Lower leg skin (tissue), 3 donors: ENCODE measurements at regions not wholly inside any gene's neighbourhood (a gene's known extent, or its start where the extent isn't known, plus 50 kb on each side); places are given as distances from the start of the nearest gene placed in this dataset.
"Not testable (repeated sequence)": the region's sequence is repeated elsewhere in the genome, so short reads cannot be mapped to it uniquely, and the experiment has no call there.

ENCODE experiments used
- POLR2A ChIP-seq, 2 donors: fragments of 450-650 bp; IDR thresholded peaks; one replicate each; pipeline ENCODE4 v1.6.1; 2016 to 2017; ENCODE audit warnings: antibody characterized with exemption in 2 of 2, mild to moderate bottlenecking in 1 of 2, moderate library complexity in 1 of 2
- TF ChIP-seq, protein P1 (sequence below), 3 donors: fragments of 450-650 bp; IDR thresholded peaks; one replicate each; pipeline ENCODE4 v1.5.1; 2016; ENCODE audit warnings: antibody characterized with exemption in 3 of 3, mild to moderate bottlenecking in 3 of 3, moderate library complexity in 2 of 3

DNA sequence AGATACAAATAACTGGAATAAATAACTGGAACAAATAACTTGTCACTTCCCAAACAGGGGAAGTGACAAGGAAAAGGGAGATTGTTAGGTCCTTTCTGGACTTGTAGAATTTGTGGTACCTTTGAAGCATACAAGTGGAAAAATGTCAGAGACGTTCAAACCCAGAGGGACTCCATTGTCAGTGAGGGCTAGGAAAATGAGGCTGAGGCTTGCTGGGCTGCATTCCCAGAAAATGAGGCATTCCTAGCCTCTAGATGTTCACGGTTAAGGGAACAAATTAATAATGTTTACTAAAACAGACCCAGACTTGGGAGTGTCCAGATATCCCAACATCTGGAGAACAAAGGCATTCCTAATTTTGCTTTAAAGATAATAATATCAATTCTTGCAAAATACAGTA is 1158.0 kb downstream of the PCDH9 start:
- TF ChIP-seq, protein P1, sequence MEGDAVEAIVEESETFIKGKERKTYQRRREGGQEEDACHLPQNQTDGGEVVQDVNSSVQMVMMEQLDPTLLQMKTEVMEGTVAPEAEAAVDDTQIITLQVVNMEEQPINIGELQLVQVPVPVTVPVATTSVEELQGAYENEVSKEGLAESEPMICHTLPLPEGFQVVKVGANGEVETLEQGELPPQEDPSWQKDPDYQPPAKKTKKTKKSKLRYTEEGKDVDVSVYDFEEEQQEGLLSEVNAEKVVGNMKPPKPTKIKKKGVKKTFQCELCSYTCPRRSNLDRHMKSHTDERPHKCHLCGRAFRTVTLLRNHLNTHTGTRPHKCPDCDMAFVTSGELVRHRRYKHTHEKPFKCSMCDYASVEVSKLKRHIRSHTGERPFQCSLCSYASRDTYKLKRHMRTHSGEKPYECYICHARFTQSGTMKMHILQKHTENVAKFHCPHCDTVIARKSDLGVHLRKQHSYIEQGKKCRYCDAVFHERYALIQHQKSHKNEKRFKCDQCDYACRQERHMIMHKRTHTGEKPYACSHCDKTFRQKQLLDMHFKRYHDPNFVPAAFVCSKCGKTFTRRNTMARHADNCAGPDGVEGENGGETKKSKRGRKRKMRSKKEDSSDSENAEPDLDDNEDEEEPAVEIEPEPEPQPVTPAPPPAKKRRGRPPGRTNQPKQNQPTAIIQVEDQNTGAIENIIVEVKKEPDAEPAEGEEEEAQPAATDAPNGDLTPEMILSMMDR (IDR thresholded peaks at IDR 0.05), result not testable (repeated sequence)
- not testable (repeated sequence) for TF ChIP-seq POLR2A (IDR thresholded peaks at IDR 0.05)
